ENCODE measurements at regions not wholly inside any gene's neighbourhood (a gene's known extent, or its start where the extent isn't known, plus 50 kb on each side); places are given as distances from the start of the nearest gene placed in this dataset.

DNA sequence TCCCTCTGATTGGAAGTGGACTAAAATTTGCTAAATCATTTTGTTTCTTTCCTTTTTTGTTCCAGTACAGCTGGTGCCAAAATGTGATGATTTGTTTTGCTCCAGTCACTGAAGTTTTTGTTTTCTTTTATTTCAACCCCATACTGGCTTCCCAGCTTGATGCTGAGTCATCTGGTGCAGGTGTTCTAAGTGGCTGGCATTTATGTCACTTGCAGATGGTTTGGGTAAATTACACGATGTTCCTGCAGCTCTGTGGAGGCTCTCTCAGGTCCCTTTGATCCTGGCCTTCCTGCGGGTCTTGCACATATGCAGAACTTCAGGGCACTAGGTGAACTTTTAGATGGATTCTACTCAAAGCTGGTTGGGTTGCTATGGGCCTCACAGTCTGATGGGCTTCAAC is 577.7 kb downstream of the HAO1 start:
- no peak for DNase-seq
- Histone ChIP-seq H3K9me3 (no peaks in the 10 kb centered on the region), H3K27me3 (no peaks in the 10 kb centered on the region), H3K4me3 (no peak overlapping the region), H3K36me3 (no peaks in the 10 kb centered on the region), H3K27ac (no peak overlapping the region), H3K4me1 (no peaks in the 10 kb centered on the region)
- intact Hi-C loops (cut with DNase I; ENCODE audit: low total_unique reads) = no loop called here
- no peak for TF ChIP-seq POLR2A (IDR thresholded peaks at IDR 0.05)
- TF ChIP-seq, protein P1, sequence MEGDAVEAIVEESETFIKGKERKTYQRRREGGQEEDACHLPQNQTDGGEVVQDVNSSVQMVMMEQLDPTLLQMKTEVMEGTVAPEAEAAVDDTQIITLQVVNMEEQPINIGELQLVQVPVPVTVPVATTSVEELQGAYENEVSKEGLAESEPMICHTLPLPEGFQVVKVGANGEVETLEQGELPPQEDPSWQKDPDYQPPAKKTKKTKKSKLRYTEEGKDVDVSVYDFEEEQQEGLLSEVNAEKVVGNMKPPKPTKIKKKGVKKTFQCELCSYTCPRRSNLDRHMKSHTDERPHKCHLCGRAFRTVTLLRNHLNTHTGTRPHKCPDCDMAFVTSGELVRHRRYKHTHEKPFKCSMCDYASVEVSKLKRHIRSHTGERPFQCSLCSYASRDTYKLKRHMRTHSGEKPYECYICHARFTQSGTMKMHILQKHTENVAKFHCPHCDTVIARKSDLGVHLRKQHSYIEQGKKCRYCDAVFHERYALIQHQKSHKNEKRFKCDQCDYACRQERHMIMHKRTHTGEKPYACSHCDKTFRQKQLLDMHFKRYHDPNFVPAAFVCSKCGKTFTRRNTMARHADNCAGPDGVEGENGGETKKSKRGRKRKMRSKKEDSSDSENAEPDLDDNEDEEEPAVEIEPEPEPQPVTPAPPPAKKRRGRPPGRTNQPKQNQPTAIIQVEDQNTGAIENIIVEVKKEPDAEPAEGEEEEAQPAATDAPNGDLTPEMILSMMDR (IDR thresholded peaks at IDR 0.05) = no peak

DNA sequence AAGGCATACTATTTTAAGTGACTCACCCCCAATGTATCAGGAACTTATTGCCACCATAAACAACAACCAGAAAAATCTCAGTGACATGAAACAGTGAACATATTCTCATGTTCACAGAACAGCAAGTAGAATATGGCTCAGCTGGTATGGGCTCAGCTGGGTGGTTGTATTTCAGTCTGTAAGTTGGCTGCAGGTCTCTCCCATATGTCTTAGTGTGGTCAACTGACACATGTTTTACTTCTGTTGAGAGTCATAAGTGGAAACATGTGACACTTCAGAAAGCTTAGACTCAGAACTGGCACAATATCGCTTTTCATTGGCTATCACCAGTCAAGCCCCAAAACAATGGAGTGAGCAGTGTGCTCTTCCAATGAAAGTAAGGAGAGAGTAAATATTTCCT is 574.1 kb downstream of the HAO1 start:
- Histone ChIP-seq H3K4me1 (no peaks in the 10 kb centered on the region), H3K4me3 (no peak overlapping the region), H3K27ac (no peak overlapping the region), H3K36me3 (no peaks in the 10 kb centered on the region), H3K27me3 (no peaks in the 10 kb centered on the region), H3K9me3 (no peaks in the 10 kb centered on the region)
- intact Hi-C loops (cut with DNase I; ENCODE audit: low total_unique reads) = no loop called here
- DNase-seq = no peak
- TF ChIP-seq POLR2A (IDR thresholded peaks at IDR 0.05) = no peak
- TF ChIP-seq, protein P1 (IDR thresholded peaks at IDR 0.05) = no peak

DNA sequence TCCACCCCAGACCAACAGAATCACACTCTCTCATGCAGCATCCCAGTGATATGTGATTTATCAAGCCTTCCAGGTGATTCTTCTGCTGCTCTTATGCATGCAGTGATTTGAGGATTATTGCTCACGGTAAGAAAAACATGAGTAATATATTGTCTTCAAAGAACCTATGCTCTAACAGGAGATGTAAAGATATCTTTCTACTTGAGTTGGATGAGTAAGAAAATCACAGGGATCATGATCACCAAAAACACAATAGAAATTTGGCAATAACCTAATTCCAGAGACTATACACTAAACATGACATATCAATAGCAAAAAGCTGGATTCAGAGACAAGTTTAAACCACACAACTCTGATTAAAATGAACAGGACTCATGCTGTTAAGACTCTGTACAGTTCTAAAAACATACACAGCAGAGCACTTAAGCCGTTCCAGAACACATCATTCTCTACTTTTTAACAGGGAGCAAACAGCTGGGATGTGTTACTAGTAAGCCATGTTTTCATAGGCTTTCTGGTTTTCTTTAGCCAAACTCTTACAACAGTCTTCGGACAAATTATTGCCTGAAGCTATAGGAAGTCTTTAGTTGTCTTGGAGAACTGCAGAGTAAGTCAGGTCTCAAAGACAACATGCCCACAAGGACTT is 568.6 kb downstream of the HAO1 start:
- intact Hi-C loops (cut with DNase I; ENCODE audit: low total_unique reads) = no loop called here
- Histone ChIP-seq H3K9me3 (no peaks in the 10 kb centered on the region), H3K4me3 (no peak overlapping the region), H3K36me3 (no peaks in the 10 kb centered on the region), H3K27ac (no peak overlapping the region), H3K27me3 (no peaks in the 10 kb centered on the region), H3K4me1 (no peaks in the 10 kb centered on the region)
- TF ChIP-seq, protein P1 (IDR thresholded peaks at IDR 0.05) = no peak
- no peak for TF ChIP-seq POLR2A (IDR thresholded peaks at IDR 0.05)
- no peak for DNase-seq

DNA sequence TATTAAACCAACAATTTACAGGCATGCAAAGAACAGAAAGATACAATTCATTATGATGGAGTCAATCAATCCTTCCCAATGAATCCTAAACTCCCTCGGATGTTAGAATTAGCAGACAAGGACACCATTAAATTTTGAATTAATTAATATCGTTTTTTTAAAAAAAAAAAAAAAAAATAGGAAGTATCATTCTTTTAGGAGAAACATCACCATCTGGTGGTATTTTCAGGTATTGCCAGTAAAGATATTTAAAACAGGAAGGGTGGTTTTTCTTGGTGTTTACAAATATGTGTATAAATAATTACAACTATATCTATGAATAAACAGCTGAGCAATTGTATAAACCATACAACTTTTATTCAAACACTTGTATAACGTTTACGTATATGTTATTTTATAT is 564.4 kb downstream of the HAO1 start:
- H3K4me3 ChIP-seq = no peak overlapping the region
- intact Hi-C loops (cut with DNase I; ENCODE audit: low total_unique reads) = no loop called here
- no peak overlapping the region for H3K27ac ChIP-seq
- H3K9me3 ChIP-seq = no peaks in the 10 kb centered on the region
- TF ChIP-seq POLR2A (IDR thresholded peaks at IDR 0.05) = no peak
- TF ChIP-seq, protein P1 (IDR thresholded peaks at IDR 0.05) = no peak
- no peaks in the 10 kb centered on the region for H3K4me1 ChIP-seq
- no peaks in the 10 kb centered on the region for H3K27me3 ChIP-seq
- no peaks in the 10 kb centered on the region for H3K36me3 ChIP-seq
- DNase-seq = no peak

DNA sequence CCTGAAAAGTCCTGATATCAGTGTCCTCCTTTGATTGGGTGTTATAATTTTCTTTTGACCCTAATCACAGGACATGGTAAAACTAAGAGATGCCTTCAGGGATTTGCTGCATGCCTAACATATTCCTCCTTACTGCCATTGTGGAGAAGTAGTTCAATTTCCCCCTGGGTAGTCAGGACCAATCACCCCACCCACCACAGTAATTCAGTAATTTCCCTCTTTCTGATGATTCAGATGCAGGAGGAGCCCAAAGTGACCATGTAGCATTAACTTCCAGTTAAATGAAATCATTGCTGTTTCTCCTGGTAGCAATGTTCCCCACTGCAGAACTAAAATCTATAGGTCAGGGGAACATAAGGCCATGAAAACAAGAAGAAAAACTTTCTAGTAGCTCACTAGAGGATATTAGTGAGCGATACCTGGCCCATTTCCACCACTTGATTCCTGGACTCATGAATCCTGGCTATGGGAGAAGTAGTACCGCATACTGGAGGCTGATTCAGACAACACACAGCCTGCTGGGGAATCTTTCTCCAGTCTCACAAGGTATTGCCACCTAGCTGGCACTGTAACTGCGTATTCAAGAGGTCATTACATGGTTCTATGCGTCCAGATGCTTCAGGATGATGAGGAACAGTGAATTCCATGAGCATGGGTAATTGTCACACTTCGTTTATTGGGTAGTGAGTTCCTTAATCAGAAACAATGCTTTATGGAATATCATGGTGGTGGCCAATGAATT is 561.2 kb downstream of the HAO1 start:
- Histone ChIP-seq H3K27ac (no peak overlapping the region), H3K27me3 (no peaks in the 10 kb centered on the region), H3K4me1 (no peaks in the 10 kb centered on the region), H3K36me3 (no peaks in the 10 kb centered on the region), H3K4me3 (no peak overlapping the region), H3K9me3 (no peaks in the 10 kb centered on the region)
- intact Hi-C loops (cut with DNase I; ENCODE audit: low total_unique reads) = no loop called here
- TF ChIP-seq, protein P1 (IDR thresholded peaks at IDR 0.05) = no peak
- TF ChIP-seq POLR2A (IDR thresholded peaks at IDR 0.05) = no peak
- DNase-seq = no peak

Data from uterus (tissue), 3 donors.